Omental fat pad (tissue), 3 donors: ENCODE measurements at regions not wholly inside any gene's neighbourhood (a gene's known extent, or its start where the extent isn't known, plus 50 kb on each side); places are given as distances from the start of the nearest gene placed in this dataset.

Experiments
- ATAC-seq: fragments of 150-250 bp; one replicate; pipeline ENCODE4 v1.9.1; 2016; ENCODE audit warnings: mild to moderate bottlenecking, moderate library complexity; ENCODE audit not compliant: low FRiP score
- DNase-seq: peaks from one replicate; pipeline ENCODE4 v3.0.0-alpha.2; 2019; ENCODE audit warnings: low spot score
- CTCF ChIP-seq, 3 donors: fragments of 450-650 bp; IDR thresholded peaks; one replicate each; pipeline ENCODE4 v1.5.1; 2016 to 2017; ENCODE audit warnings: antibody characterized with exemption in 3 of 3, mild to moderate bottlenecking in 3 of 3, moderate library complexity in 2 of 3

- ATAC-seq: no peak
- TF ChIP-seq CTCF (IDR thresholded peaks at IDR 0.05): no peak
- no peak for DNase-seq
Observed at GRCh38 chr6:145420599-145420998, 314.7 kb downstream of the EPM2A start.

GRCh38 chr6:145423936-145424335, 311.4 kb downstream of the EPM2A start:
- ATAC-seq (no peak), DNase-seq (no peak)
- no peak for TF ChIP-seq CTCF (IDR thresholded peaks at IDR 0.05)

- no peak for DNase-seq
- TF ChIP-seq CTCF (IDR thresholded peaks at IDR 0.05): no peak
Observed at GRCh38 chr6:145427232-145427631, 308.1 kb downstream of the EPM2A start.

GRCh38 chr6:145428706-145429105, 306.6 kb downstream of the EPM2A start:
- no peak for ATAC-seq
- no peak for TF ChIP-seq CTCF (IDR thresholded peaks at IDR 0.05)
- DNase-seq: no peak

More at GRCh38 chr6:145427232-145427631, 308.1 kb downstream of the EPM2A start:
- no peak for ATAC-seq

GRCh38 chr6:145442110-145442509, 293.2 kb downstream of the EPM2A start:
- no peak for TF ChIP-seq CTCF (IDR thresholded peaks at IDR 0.05)
- ATAC-seq (no peak), DNase-seq (no peak)

GRCh38 chr6:145445674-145446073, 289.6 kb downstream of the EPM2A start:
- no peak for DNase-seq
- no peak for TF ChIP-seq CTCF (IDR thresholded peaks at IDR 0.05)
- no peak for ATAC-seq

- ATAC-seq: no peak
- DNase-seq: no peak
- no peak for TF ChIP-seq CTCF (IDR thresholded peaks at IDR 0.05)
Observed at GRCh38 chr6:145451029-145451428, 284.3 kb downstream of the EPM2A start.
